Osteocyte (in vitro differentiated cells): ENCODE measurements at regions not wholly inside any gene's neighbourhood (a gene's known extent, or its start where the extent isn't known, plus 50 kb on each side); places are given as distances from the start of the nearest gene placed in this dataset.

Experiments used
- DNase-seq: peaks from one replicate; pipeline ENCODE4 v3.0.0; 2021; ENCODE audit warnings: mixed read lengths; ENCODE audit not compliant: unreplicated experiment; ENCODE audit errors: extremely low spot score
- H3K27ac Mint-ChIP-seq: one replicate; pipeline ENCODE4 v1.8.0; 2021; ENCODE audit warnings: mild to moderate bottlenecking, mixed read lengths; ENCODE audit not compliant: unreplicated experiment
- H3K27me3 Mint-ChIP-seq: one replicate; pipeline ENCODE4 v1.8.0; 2021; ENCODE audit warnings: mixed read lengths; ENCODE audit not compliant: unreplicated experiment
- H3K36me3 Mint-ChIP-seq: one replicate; pipeline ENCODE4 v1.8.0; 2021; ENCODE audit warnings: mixed read lengths; ENCODE audit not compliant: unreplicated experiment
- H3K4me1 Mint-ChIP-seq: one replicate; pipeline ENCODE4 v1.8.0; 2021; ENCODE audit warnings: mixed read lengths; ENCODE audit not compliant: unreplicated experiment
- H3K4me3 Mint-ChIP-seq: one replicate; pipeline ENCODE4 v1.8.0; 2021; ENCODE audit warnings: mild to moderate bottlenecking, moderate library complexity, mixed read lengths; ENCODE audit not compliant: unreplicated experiment
- H3K9me3 Mint-ChIP-seq: one replicate; pipeline ENCODE4 v1.8.0; 2021; ENCODE audit warnings: mixed read lengths; ENCODE audit not compliant: unreplicated experiment
- TF ChIP-seq, protein P1 (sequence below): fragments of 200-600 bp; sonication (generic); IDR thresholded peaks from 2 replicates; pipeline ENCODE4 v1.5.0; 2021; ENCODE audit warnings: antibody characterized with exemption, mild to moderate bottlenecking, moderate library complexity

DNA sequence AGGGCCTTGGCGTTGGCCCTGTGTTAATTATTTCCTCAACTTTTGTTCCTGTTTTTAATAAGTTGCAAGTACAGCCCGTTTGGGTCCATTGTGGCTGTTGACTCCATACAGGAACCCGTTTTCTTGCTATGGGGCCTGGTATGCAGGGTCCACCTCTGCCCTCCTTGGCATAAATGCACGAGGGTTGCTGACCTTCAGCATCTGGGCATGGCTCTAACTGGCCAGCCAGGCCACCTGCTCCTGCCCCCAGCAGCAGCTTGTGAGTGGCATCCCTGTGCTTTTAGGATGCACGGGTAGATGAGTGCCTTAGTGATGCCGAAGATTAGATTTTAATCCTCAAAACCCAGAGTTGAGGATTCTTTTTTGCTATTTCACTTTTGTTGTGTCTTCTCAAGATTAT, 123.2 kb downstream of the GLRX3 start:
- Mint-ChIP-seq H3K27ac (no peak overlapping the region), H3K9me3 (peaks cover 37% of the 10 kb centered on the region), H3K27me3 (no peaks in the 10 kb centered on the region), H3K36me3 (peaks cover 1% of the 10 kb centered on the region), H3K4me3 (no peak overlapping the region), H3K4me1 (no peaks in the 10 kb centered on the region)
- TF ChIP-seq, protein P1, sequence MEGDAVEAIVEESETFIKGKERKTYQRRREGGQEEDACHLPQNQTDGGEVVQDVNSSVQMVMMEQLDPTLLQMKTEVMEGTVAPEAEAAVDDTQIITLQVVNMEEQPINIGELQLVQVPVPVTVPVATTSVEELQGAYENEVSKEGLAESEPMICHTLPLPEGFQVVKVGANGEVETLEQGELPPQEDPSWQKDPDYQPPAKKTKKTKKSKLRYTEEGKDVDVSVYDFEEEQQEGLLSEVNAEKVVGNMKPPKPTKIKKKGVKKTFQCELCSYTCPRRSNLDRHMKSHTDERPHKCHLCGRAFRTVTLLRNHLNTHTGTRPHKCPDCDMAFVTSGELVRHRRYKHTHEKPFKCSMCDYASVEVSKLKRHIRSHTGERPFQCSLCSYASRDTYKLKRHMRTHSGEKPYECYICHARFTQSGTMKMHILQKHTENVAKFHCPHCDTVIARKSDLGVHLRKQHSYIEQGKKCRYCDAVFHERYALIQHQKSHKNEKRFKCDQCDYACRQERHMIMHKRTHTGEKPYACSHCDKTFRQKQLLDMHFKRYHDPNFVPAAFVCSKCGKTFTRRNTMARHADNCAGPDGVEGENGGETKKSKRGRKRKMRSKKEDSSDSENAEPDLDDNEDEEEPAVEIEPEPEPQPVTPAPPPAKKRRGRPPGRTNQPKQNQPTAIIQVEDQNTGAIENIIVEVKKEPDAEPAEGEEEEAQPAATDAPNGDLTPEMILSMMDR: no peak
- peak; percentile 67 for DNase-seq

DNA sequence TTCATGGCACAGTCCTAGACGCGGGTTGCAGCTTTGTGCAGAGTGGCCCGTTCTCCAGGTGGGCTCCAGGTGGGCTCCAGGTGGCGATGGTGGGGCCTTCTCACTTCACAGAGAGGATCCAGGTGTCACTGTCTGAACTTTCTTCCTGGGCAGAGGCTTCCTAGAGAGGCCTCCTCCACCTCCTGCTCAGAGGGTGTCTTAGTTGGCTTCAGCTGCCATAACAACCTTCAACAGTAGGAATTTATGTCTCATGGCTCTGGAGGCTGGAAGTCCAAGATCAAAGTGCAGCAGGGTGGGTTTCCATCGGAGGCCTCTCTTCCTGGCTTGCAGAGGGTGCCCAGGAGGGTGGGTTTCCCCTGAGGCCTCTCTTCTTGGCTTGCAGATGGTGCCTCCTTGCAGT, 125.1 kb downstream of the GLRX3 start:
- peak; percentile 66 for DNase-seq
- H3K4me3 Mint-ChIP-seq: no peak overlapping the region
- peaks cover 51% of the 10 kb centered on the region for H3K9me3 Mint-ChIP-seq
- H3K27ac Mint-ChIP-seq: no peak overlapping the region
- H3K4me1 Mint-ChIP-seq: no peaks in the 10 kb centered on the region
- TF ChIP-seq, protein P1: no peak
- no peaks in the 10 kb centered on the region for H3K27me3 Mint-ChIP-seq
- peaks cover 1% of the 10 kb centered on the region for H3K36me3 Mint-ChIP-seq

DNA sequence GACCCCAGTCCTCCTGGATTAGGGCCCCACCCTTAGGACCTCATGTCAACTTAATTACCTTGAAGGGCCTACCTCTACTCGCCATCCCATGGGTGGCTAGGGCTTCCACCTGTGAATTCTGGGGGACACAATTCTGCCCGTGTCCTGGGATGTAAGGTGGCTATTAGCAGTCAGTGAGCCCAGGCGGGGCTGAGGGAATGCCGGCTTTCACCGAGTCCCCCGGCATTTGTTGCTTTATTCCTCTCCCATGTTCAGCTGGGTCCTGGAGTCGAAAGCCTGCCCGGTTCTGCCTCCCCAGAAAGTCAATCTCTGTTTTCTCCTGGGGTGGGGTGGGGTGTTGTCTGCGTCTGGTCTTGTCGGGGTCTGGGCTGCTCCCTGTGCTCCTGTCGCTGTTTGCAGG, 125.6 kb downstream of the GLRX3 start:
- peaks cover 53% of the 10 kb centered on the region for H3K9me3 Mint-ChIP-seq
- H3K36me3 Mint-ChIP-seq: peaks cover 1% of the 10 kb centered on the region
- no peaks in the 10 kb centered on the region for H3K4me1 Mint-ChIP-seq
- H3K27me3 Mint-ChIP-seq: no peaks in the 10 kb centered on the region
- TF ChIP-seq, protein P1: no peak
- no peak overlapping the region for H3K27ac Mint-ChIP-seq
- H3K4me3 Mint-ChIP-seq: no peak overlapping the region
- DNase-seq: peak; percentile 76

DNA sequence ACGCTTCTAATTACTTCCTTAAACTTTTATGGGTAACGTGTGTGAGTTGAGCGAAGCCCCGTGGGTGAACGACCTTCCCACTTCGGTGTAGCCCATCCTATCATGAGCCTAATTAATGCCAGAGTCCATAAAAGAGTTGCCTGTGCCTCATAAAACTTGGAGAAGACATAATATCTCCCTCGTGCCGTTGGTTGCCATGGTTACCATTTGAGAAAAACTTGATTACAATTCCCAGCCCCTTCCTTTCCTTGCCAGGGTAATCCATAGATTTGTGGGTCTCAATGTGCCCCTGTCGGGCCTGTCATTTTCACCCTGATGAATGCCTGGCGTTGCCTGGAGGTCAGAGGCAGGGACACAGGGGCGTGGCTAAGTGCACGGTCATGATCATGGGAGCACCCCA, 127.1 kb downstream of the GLRX3 start:
- no peak for DNase-seq
- TF ChIP-seq, protein P1: no peak
- no peaks in the 10 kb centered on the region for H3K4me1 Mint-ChIP-seq
- peaks cover 60% of the 10 kb centered on the region for H3K9me3 Mint-ChIP-seq
- peaks cover 1% of the 10 kb centered on the region for H3K36me3 Mint-ChIP-seq
- H3K27me3 Mint-ChIP-seq: no peaks in the 10 kb centered on the region
- H3K4me3 Mint-ChIP-seq: no peak overlapping the region
- H3K27ac Mint-ChIP-seq: no peak overlapping the region

DNA sequence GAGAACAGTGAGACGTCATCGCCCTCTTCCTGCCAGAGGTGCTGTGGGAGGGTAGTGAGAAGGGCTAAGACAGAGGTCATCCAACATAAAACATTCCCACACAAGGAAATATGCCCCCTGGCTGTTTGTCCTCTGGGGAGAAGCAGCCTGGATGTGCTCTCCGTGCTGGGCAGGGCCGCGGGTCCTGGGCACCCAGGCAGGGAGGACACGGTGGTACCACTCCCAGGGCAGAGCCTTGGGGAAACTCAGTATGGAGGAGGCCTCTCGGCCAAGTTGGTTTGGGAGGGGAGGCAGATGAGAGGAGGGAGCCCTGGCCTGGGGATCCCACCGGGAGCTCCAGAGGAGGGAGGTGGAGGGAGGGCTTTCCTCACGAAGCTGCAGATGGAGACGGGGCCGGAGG, 129.4 kb downstream of the GLRX3 start:
- Mint-ChIP-seq H3K27me3 (no peaks in the 10 kb centered on the region), H3K36me3 (peaks cover 1% of the 10 kb centered on the region), H3K4me3 (no peak overlapping the region), H3K4me1 (no peaks in the 10 kb centered on the region), H3K9me3 (peaks cover 60% of the 10 kb centered on the region), H3K27ac (no peak overlapping the region)
- TF ChIP-seq, protein P1: no peak
- no peak for DNase-seq
